Astrocyte (in vitro differentiated cells and primary cell): ENCODE measurements at regions not wholly inside any gene's neighbourhood (a gene's known extent, or its start where the extent isn't known, plus 50 kb on each side); places are given as distances from the start of the nearest gene placed in this dataset.

Experiments used
- CTCF ChIP-seq: IDR thresholded peaks from 2 replicates; pipeline ENCODE4 v1.5.1; 2011; ENCODE audit warnings: low read depth, mild to moderate bottlenecking, inconsistent platforms, low read length, moderate library complexity; ENCODE audit not compliant: insufficient read depth
- EZH2 ChIP-seq: IDR thresholded peaks from 2 replicates; pipeline ENCODE4 v1.6.1; 2012; ENCODE audit warnings: mild to moderate bottlenecking, low read length, inconsistent platforms; ENCODE audit not compliant: insufficient read depth

GRCh38 chr17:77417575-77417974 is 276.8 kb downstream of the SEC14L1 start:
- TF ChIP-seq CTCF (no peak), EZH2 (no peak)
